Fibroblast of mammary gland (primary cell): ENCODE measurements at regions not wholly inside any gene's neighbourhood (a gene's known extent, or its start where the extent isn't known, plus 50 kb on each side); places are given as distances from the start of the nearest gene placed in this dataset.

Experiments used
- DNase-seq: peaks from one replicate; pipeline ENCODE4 v3.0.0-alpha.2; 2010; ENCODE audit warnings: low read depth
- H3K4me3 ChIP-seq: 2 replicates; pipeline ENCODE4 v1.5.1; 2011; ENCODE audit warnings: low read depth, mild to moderate bottlenecking, low read length, moderate library complexity; ENCODE audit not compliant: control insufficient read depth
- TF ChIP-seq, protein P1 (sequence below): conservative IDR thresholded peaks from 2 replicates; pipeline ENCODE4 v1.5.1; 2011; ENCODE audit warnings: low read depth, low read length, inconsistent platforms; ENCODE audit not compliant: control insufficient read depth, insufficient read depth

DNA sequence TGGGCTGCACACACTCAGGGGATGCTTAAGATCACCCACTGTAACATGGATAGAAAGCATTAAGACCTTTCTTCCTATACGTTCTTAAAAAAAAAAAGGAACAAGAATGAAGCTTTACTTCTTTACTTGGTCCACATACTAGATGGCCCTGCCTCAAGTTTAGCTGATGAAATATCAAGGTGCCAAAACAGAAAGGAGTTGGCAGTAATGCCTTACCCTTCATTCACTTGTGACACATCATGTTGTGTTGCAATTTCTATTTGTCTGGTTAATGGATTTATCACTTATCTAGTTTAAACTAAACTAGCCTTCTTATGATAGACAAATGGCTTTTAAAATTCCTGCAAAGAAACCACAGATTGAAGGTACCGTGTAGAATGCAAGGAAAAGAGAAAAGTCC, 720.3 kb downstream of the CCSER2 start:
- TF ChIP-seq, protein P1, sequence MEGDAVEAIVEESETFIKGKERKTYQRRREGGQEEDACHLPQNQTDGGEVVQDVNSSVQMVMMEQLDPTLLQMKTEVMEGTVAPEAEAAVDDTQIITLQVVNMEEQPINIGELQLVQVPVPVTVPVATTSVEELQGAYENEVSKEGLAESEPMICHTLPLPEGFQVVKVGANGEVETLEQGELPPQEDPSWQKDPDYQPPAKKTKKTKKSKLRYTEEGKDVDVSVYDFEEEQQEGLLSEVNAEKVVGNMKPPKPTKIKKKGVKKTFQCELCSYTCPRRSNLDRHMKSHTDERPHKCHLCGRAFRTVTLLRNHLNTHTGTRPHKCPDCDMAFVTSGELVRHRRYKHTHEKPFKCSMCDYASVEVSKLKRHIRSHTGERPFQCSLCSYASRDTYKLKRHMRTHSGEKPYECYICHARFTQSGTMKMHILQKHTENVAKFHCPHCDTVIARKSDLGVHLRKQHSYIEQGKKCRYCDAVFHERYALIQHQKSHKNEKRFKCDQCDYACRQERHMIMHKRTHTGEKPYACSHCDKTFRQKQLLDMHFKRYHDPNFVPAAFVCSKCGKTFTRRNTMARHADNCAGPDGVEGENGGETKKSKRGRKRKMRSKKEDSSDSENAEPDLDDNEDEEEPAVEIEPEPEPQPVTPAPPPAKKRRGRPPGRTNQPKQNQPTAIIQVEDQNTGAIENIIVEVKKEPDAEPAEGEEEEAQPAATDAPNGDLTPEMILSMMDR: no peak
- H3K4me3 ChIP-seq: no peak overlapping the region
- DNase-seq: no peak

DNA sequence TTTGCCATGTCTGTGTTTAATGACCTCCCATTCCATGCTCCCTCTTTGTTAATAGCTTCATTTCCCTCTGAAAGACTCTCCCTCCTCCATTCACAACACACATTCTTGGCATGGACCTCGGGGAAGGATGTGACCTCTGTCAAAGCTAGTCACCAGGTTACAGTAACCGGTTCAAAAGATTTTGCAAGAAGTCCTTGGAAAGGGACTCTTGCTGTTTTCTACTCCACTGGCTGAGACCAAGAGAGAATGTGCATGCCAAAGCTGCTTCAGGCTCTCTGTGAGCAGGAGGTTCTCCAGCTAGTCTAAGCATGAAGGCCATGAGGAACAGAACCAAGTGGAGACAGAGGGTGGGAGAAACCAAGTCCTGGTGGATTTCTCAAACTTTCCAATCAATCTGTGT, 732.6 kb downstream of the CCSER2 start:
- TF ChIP-seq, protein P1: no peak
- no peak overlapping the region for H3K4me3 ChIP-seq
- no peak for DNase-seq

DNA sequence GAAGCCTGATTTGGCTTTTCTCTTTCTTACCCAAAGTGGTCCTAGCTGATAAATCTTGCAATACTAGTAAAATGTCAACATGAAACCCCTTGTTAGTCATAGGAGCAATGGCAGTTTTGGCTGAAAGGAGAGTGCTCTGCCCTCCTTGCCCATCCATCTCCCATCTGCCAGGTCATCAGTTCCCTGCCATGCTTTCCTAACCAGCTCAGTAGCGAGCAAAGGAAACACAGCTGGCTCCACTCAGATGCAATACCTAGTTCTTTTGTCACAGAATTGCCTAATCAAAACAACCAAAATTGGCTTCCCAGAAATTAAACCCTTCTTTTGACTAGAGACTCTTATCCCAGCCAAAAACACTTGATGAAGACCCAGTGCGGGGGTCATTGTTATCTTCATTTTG, 733.0 kb downstream of the CCSER2 start:
- no peak for DNase-seq
- H3K4me3 ChIP-seq: no peak overlapping the region
- TF ChIP-seq, protein P1: no peak

DNA sequence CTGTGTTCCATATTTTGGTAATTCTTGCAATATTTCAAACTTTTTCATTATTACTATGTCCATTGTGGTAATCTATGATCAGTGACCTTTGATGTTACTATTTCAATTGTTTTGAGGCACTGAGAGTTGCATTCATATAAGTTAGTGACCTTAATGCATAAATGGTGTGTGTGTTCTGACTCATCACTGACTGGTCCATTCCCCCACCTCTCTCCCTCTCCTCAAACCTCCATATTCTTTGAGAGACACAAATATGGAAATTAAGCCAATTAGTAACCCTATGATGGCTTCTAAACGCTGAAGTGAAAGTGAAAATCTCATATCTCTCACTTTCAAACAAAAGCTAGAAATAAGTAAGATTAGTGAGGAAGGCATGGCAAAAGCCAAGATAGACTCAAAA, 739.6 kb downstream of the CCSER2 start:
- no peak overlapping the region for H3K4me3 ChIP-seq
- TF ChIP-seq, protein P1: no peak
- no peak for DNase-seq

DNA sequence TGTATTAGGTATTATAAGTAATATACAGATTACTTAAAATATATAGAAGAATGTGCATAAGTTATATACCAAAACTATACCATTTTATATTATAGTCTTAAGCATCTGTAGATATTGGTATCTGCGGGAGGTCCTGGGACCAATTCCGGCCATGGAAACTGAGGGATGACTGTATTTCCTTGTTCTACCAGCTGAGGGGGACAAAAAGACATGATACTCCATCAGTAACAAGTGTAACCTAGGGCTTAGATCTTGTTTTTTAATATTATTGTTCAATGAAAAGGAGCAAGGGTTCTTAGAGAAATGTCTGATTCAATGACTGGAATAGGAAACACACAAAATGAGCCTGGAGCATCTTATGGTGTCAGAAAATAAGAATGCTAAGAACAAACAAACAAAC, 752.5 kb downstream of the CCSER2 start:
- DNase-seq: no peak
- no peak overlapping the region for H3K4me3 ChIP-seq
- TF ChIP-seq, protein P1: no peak

DNA sequence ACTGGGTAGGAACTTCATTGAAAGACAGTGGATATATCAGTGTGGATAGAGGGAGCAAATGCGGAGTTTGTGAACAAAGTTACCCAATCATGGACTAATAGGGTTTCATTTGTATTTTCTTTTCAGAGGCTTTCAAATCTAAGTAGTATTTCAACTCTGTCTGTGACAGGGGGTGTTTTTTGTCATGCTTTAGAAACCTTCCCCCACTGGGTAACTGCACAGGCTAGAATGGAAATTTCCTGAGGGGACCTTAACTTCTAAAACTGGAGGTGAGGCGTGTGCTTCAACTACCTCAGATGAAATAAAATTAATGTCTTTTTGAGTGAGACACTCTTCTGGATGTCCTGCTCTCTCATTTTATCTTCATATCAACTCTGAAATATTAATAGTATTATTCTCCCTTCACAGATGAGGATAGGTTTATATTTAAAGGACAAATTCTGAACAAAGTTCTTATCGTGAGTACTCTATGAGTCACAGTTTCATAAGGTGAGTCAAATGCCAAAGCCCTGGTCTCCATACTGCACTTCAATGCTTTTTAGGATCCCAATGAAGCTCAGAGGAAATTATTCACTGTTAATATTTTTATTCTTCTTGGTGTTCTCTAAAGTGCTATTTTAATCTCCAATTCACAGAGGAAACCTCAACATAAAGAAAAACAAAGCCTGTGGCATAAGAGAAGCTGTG, 770.6 kb downstream of the CCSER2 start:
- TF ChIP-seq, protein P1: no peak
- DNase-seq: no peak
- H3K4me3 ChIP-seq: no peak overlapping the region

DNA sequence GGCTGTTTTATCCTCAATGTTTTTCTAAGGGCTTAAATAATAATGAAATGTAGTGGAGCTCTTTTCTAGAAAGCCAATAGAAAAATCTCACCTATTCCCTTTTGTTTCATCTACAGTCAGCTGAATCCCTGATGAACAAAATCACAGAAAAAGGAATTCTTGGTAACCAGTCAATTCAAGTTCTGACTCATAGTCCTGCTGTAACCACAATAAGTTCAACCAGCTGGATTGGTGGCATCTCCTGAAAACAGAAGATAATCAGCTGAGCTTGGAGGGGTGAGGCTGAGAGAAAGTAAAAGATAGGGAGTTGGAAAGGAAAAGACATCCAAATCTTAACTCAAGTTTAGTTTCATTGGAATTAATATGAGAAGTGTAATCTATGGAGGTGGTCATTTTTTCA, 772.1 kb downstream of the CCSER2 start:
- H3K4me3 ChIP-seq: no peak overlapping the region
- TF ChIP-seq, protein P1: no peak
- DNase-seq: no peak
